Medulla oblongata (tissue), 1 donor: ENCODE measurements at regions not wholly inside any gene's neighbourhood (a gene's known extent, or its start where the extent isn't known, plus 50 kb on each side); places are given as distances from the start of the nearest gene placed in this dataset.

Experiments used
- DNase-seq: peaks from one replicate; pipeline ENCODE4 v3.0.0-alpha.2; 2015; ENCODE audit errors: extremely low spot score

- DNase-seq = no peak
Measured at GRCh38 chr13:48761256-48761655, 107.5 kb downstream of the CYSLTR2 start.

GRCh38 chr13:48769107-48769704 lies 115.5 kb downstream of the CYSLTR2 start:
- DNase-seq = peak; percentile 94

GRCh38 chr13:48770372-48770771 lies 116.6 kb downstream of the CYSLTR2 start:
- no peak for DNase-seq

- DNase-seq = no peak
Measured at GRCh38 chr13:48772908-48773307, 119.2 kb downstream of the CYSLTR2 start.

GRCh38 chr13:48773531-48774275 lies 120.0 kb downstream of the CYSLTR2 start:
- no peak for DNase-seq

- no peak for DNase-seq
Measured at GRCh38 chr13:48775285-48775684, 121.6 kb downstream of the CYSLTR2 start.

GRCh38 chr13:48775804-48776203 lies 122.1 kb downstream of the CYSLTR2 start:
- no peak for DNase-seq

GRCh38 chr13:48776401-48776800 lies 122.7 kb downstream of the CYSLTR2 start:
- no peak for DNase-seq

- DNase-seq = no peak
Measured at GRCh38 chr13:48778610-48779009, 124.9 kb downstream of the CYSLTR2 start.

- DNase-seq = no peak
Measured at GRCh38 chr13:48780713-48781341, 127.1 kb downstream of the CYSLTR2 start.

- DNase-seq = no peak
Measured at GRCh38 chr13:48782429-48782840, 128.7 kb downstream of the CYSLTR2 start.

GRCh38 chr13:48783181-48783630 lies 129.5 kb downstream of the CYSLTR2 start:
- DNase-seq = peak; percentile 19

GRCh38 chr13:48783695-48784230 lies 130.0 kb downstream of the CYSLTR2 start:
- no peak for DNase-seq

- DNase-seq = no peak
Measured at GRCh38 chr13:48784916-48785548, 131.3 kb downstream of the CYSLTR2 start.

- DNase-seq = no peak
Measured at GRCh38 chr13:48790199-48790598, 136.5 kb downstream of the CYSLTR2 start.

- DNase-seq = no peak
Measured at GRCh38 chr13:48790966-48791365, 137.2 kb downstream of the CYSLTR2 start.

- DNase-seq = no peak
Measured at GRCh38 chr13:48797127-48797526, 143.4 kb downstream of the CYSLTR2 start.

- no peak for DNase-seq
Measured at GRCh38 chr13:48797761-48798160, 144.0 kb downstream of the CYSLTR2 start.

- no peak for DNase-seq
Measured at GRCh38 chr13:48798180-48798579, 144.5 kb downstream of the CYSLTR2 start.

GRCh38 chr13:48801255-48801654 lies 147.5 kb downstream of the CYSLTR2 start:
- DNase-seq = no peak

GRCh38 chr13:48804821-48805601 lies 151.3 kb downstream of the CYSLTR2 start:
- no peak for DNase-seq
